H9 (cell line): ENCODE measurements at regions not wholly inside any gene's neighbourhood (a gene's known extent, or its start where the extent isn't known, plus 50 kb on each side); places are given as distances from the start of the nearest gene placed in this dataset.

Experiments
- DNase-seq: peaks from one replicate; pipeline ENCODE4 v3.0.0-alpha.2; 2017
- H2AFZ ChIP-seq: one replicate; pipeline ENCODE4 v1.6.1; 2013; ENCODE audit warnings: mild to moderate bottlenecking, low read length, control low read depth, moderate library complexity
- H2AK5ac ChIP-seq: 2 replicates; pipeline ENCODE4 v1.6.1; 2013; ENCODE audit warnings: low read length, control low read depth, mixed read lengths; ENCODE audit not compliant: insufficient read length
- H2BK120ac ChIP-seq: one replicate; pipeline ENCODE4 v1.6.1; 2013; ENCODE audit warnings: low read depth, mild to moderate bottlenecking, low read length, control low read depth, inconsistent platforms; ENCODE audit not compliant: poor library complexity, severe bottlenecking
- H2BK12ac ChIP-seq: 2 replicates; pipeline ENCODE4 v1.6.1; 2013; ENCODE audit warnings: low read length, control low read depth, mixed read lengths, low read depth; ENCODE audit not compliant: insufficient read length
- H2BK15ac ChIP-seq: 2 replicates; pipeline ENCODE4 v1.6.1; 2013; ENCODE audit warnings: low read depth, low read length, control low read depth
- H2BK20ac ChIP-seq: one replicate; pipeline ENCODE4 v1.6.1; 2013; ENCODE audit warnings: low read depth, mild to moderate bottlenecking, low read length, control low read depth, inconsistent platforms; ENCODE audit not compliant: poor library complexity, severe bottlenecking
- H2BK5ac ChIP-seq: 2 replicates; pipeline ENCODE4 v1.6.1; 2013; ENCODE audit warnings: low read length, control low read depth, mixed read lengths; ENCODE audit not compliant: insufficient read length
- H3K14ac ChIP-seq: 2 replicates; pipeline ENCODE4 v1.6.1; 2013; ENCODE audit warnings: low read length, control low read depth; ENCODE audit not compliant: insufficient read depth
- H3K18ac ChIP-seq: 2 replicates; pipeline ENCODE4 v1.6.1; 2013; ENCODE audit warnings: low read depth, mild to moderate bottlenecking, mixed read lengths, low read length, control low read depth; ENCODE audit not compliant: insufficient read length
- H3K23ac ChIP-seq: 2 replicates; pipeline ENCODE4 v1.6.1; 2013; ENCODE audit warnings: low read length, control low read depth, mixed read lengths, low read depth; ENCODE audit not compliant: insufficient read length
- H3K23me2 ChIP-seq: 2 replicates; pipeline ENCODE4 v1.6.1; 2013; ENCODE audit warnings: low read depth, mild to moderate bottlenecking, mixed read lengths, low read length, control low read depth; ENCODE audit not compliant: insufficient read length, poor library complexity, severe bottlenecking
- H3K27ac ChIP-seq: 2 replicates; pipeline ENCODE4 v1.5.1; 2013; ENCODE audit warnings: low read length, control low read depth, mixed read lengths, low read depth; ENCODE audit not compliant: insufficient read length
- H3K27me3 ChIP-seq: 2 replicates; pipeline ENCODE4 v1.6.1; 2013; ENCODE audit warnings: low read length, control low read depth, inconsistent platforms; ENCODE audit not compliant: insufficient read depth
- H3K4ac ChIP-seq: 2 replicates; pipeline ENCODE4 v1.6.1; 2013; ENCODE audit warnings: low read depth, mild to moderate bottlenecking, control low read depth, inconsistent platforms, low read length, moderate library complexity
- H3K4me1 ChIP-seq: 2 replicates; pipeline ENCODE4 v1.6.1; 2013; ENCODE audit warnings: low read length, control low read depth, inconsistent platforms; ENCODE audit not compliant: insufficient read depth
- H3K4me2 ChIP-seq: 2 replicates; pipeline ENCODE4 v1.6.1; 2013; ENCODE audit warnings: low read length, control low read depth, mixed read lengths; ENCODE audit not compliant: insufficient read length, insufficient read depth
- H3K56ac ChIP-seq: 2 replicates; pipeline ENCODE4 v1.6.1; 2013; ENCODE audit warnings: low read depth, mild to moderate bottlenecking, mixed read lengths, low read length, control low read depth; ENCODE audit not compliant: insufficient read length
- H3K79me1 ChIP-seq: 2 replicates; pipeline ENCODE4 v1.6.1; 2013; ENCODE audit warnings: low read depth, mild to moderate bottlenecking, moderate library complexity, low read length, control low read depth, inconsistent platforms; ENCODE audit not compliant: insufficient read depth, poor library complexity, severe bottlenecking
- H3K79me2 ChIP-seq: 2 replicates; pipeline ENCODE4 v1.6.1; 2013; ENCODE audit warnings: low read length, control low read depth, inconsistent platforms; ENCODE audit not compliant: insufficient read depth
- H3K9ac ChIP-seq: 2 replicates; pipeline ENCODE4 v1.6.1; 2013; ENCODE audit warnings: low read length, control low read depth, mixed read lengths; ENCODE audit not compliant: insufficient read length; ENCODE audit errors: extremely low read depth
- H3K9me3 ChIP-seq: one replicate; pipeline ENCODE4 v1.6.1; 2013; ENCODE audit warnings: low read depth, low read length, inconsistent platforms; ENCODE audit not compliant: control insufficient read depth
- H3T11ph ChIP-seq: one replicate; pipeline ENCODE4 v1.6.1; 2013; ENCODE audit warnings: mild to moderate bottlenecking, low read length, control low read depth, inconsistent platforms
- H4K20me1 ChIP-seq: one replicate; pipeline ENCODE4 v1.6.1; 2013; ENCODE audit not compliant: control insufficient read depth, insufficient read length, insufficient read depth
- H4K5ac ChIP-seq: 2 replicates; pipeline ENCODE4 v1.6.1; 2013; ENCODE audit warnings: low read depth, mild to moderate bottlenecking, mixed read lengths, low read length, control low read depth; ENCODE audit not compliant: insufficient read length
- H4K8ac ChIP-seq: replicated peaks from 2 replicates; pipeline ENCODE4 v1.6.1; 2013; ENCODE audit warnings: low read length, control low read depth, mixed read lengths, low read depth; ENCODE audit not compliant: insufficient read length
- H4K91ac ChIP-seq: 2 replicates; pipeline ENCODE4 v1.6.1; 2013; ENCODE audit warnings: low read depth, mild to moderate bottlenecking, moderate library complexity, mixed read lengths, low read length, control low read depth; ENCODE audit not compliant: insufficient read length
- H3K27ac Mint-ChIP-seq, 3 experiments: 2 replicates in 2 of 3; 3 replicates in 1 of 3; pipeline ENCODE4 v1.8.0; 2020 to 2021; ENCODE audit warnings: mixed read lengths in 3 of 3, mild to moderate bottlenecking in 1 of 3, moderate library complexity in 1 of 3
- H3K27me3 Mint-ChIP-seq: 2 replicates; pipeline ENCODE4 v1.8.0; 2021; ENCODE audit warnings: low read depth, mild to moderate bottlenecking, moderate library complexity, mixed read lengths
- H3K36me3 Mint-ChIP-seq, 3 experiments: 2 replicates in 2 of 3; 3 replicates in 1 of 3; pipeline ENCODE4 v1.8.0; 2020 to 2021; ENCODE audit warnings: low read depth in 3 of 3, mixed read lengths in 3 of 3; ENCODE audit not compliant: insufficient read depth in 1 of 3
- H3K4me1 Mint-ChIP-seq, 2 experiments: 2 replicates each; pipeline ENCODE4 v1.8.0; 2020; ENCODE audit warnings: mixed read lengths in 2 of 2
- H3K4me3 Mint-ChIP-seq, 2 experiments: 2 replicates in 1 of 2; 3 replicates in 1 of 2; pipeline ENCODE4 v1.8.0; 2020 to 2021; ENCODE audit warnings: mild to moderate bottlenecking in 2 of 2, mixed read lengths in 2 of 2, moderate library complexity in 1 of 2
- H3K9me3 Mint-ChIP-seq, 2 experiments: 2 replicates in 1 of 2; 3 replicates in 1 of 2; pipeline ENCODE4 v1.8.0; 2020; ENCODE audit warnings: mild to moderate bottlenecking in 2 of 2, mixed read lengths in 2 of 2, moderate library complexity in 1 of 2
- WGBS: extraction: QIAGEN DNeasy Blood & Tissue Kit; methylation state at CpG from one replicate; pipeline ENCODE4 v1.1.7; 2013; ENCODE audit warnings: missing lambda C conversion rate, low lambda C conversion rate, mixed read lengths; ENCODE audit not compliant: insufficient read length; ENCODE audit errors: extremely low coverage; 5-methylcytosine and 5-hydroxymethylcytosine counted together
- TF ChIP-seq, protein P1 (sequence below): fragments of 200-600 bp; sonication (generic); conservative IDR thresholded peaks from 3 replicates; pipeline ENCODE4 v1.8.0; 2021; ENCODE audit warnings: antibody characterized with exemption, mild to moderate bottlenecking

DNA sequence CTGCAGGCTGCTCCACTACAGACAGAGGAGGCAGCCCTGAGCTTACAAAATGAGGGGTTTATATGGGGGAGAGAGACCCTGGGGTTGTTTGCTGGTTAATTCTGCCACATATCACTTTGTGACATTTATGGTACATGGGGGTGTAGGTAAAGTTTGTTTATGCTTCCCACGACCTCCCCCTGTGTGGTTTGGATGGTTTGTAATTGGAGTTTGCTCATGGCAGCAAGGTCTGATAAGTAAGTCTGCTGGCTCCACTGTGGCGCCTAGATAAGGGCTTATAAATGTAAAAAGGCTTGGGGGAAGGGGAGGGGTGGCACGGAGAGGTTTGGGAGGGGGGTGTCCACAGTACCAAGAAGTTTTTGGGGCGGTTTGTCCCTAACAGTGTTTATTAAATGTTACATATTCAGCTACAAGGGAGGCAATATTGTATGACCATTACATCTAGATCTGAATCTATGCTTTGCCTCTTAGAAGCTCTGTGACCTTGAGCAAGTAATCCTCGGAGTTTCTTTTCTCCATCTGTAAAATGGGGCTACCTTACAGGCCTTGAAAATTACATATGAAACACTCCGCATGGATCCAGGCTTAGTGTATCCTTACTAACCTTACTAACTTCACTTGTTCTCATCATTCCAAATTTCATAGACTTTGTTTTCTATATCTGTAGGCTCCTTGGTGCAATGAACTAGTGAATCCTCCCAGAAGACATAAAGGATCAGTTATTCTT lies 204.8 kb upstream of the NOX3 start:
- Mint-ChIP-seq H3K4me1 (peaks cover 0 to 2% of the 10 kb centered on the region in 2 experiments; a peak in 2 of 4 replicates), H3K27me3 (no peaks in the 10 kb centered on the region), H3K4me3 (no peak overlapping the region), H3K27ac (no peak overlapping the region), H3K9me3 (peaks cover 2 to 3% of the 10 kb centered on the region in 2 experiments; a peak in 4 of 5 replicates), H3K36me3 (no peaks in the 10 kb centered on the region)
- Histone ChIP-seq H3K9ac (no peak overlapping the region), H3K56ac (no peak overlapping the region), H3K4me2 (no peak overlapping the region), H3K27ac (no peak overlapping the region), H2AK5ac (no peak overlapping the region), H4K5ac (no peak overlapping the region), H4K91ac (no peak overlapping the region), H3K79me2 (no peaks in the 10 kb centered on the region), H3K23me2 (no peaks in the 10 kb centered on the region), H4K8ac (no peak overlapping the region), H3K18ac (no peak overlapping the region), H2BK120ac (no peak overlapping the region), H3K27me3 (no peaks in the 10 kb centered on the region), H2BK15ac (no peak overlapping the region), H2BK12ac (no peak overlapping the region), H3T11ph (no peak overlapping the region), H3K4ac (no peak overlapping the region), H3K4me1 (no peaks in the 10 kb centered on the region), H4K20me1 (no peaks in the 10 kb centered on the region), H3K79me1 (no peaks in the 10 kb centered on the region), H3K14ac (no peak overlapping the region), H2BK5ac (no peak overlapping the region), H2AFZ (no peak overlapping the region), H3K23ac (no peak overlapping the region), H3K9me3 (no peaks in the 10 kb centered on the region), H2BK20ac (no peak overlapping the region)
- no peak for DNase-seq
- TF ChIP-seq, protein P1, sequence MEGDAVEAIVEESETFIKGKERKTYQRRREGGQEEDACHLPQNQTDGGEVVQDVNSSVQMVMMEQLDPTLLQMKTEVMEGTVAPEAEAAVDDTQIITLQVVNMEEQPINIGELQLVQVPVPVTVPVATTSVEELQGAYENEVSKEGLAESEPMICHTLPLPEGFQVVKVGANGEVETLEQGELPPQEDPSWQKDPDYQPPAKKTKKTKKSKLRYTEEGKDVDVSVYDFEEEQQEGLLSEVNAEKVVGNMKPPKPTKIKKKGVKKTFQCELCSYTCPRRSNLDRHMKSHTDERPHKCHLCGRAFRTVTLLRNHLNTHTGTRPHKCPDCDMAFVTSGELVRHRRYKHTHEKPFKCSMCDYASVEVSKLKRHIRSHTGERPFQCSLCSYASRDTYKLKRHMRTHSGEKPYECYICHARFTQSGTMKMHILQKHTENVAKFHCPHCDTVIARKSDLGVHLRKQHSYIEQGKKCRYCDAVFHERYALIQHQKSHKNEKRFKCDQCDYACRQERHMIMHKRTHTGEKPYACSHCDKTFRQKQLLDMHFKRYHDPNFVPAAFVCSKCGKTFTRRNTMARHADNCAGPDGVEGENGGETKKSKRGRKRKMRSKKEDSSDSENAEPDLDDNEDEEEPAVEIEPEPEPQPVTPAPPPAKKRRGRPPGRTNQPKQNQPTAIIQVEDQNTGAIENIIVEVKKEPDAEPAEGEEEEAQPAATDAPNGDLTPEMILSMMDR: no peak
- no CpG with 5 or more reads among the region's 6 CpGs for WGBS
